HL-60/S4 treated with phorbol 12-myristate 13-acetate at 8.2 ng/mL for 4 days and 3 days (cell line): ENCODE measurements at regions not wholly inside any gene's neighbourhood (a gene's known extent, or its start where the extent isn't known, plus 50 kb on each side); places are given as distances from the start of the nearest gene placed in this dataset.

ENCODE experiments used
- in situ Hi-C: fragments of 300-500 bp; cut with MboI; formaldehyde crosslinking; loops from 2 replicates; pipeline ENCODE4 v1.15.0; 2022; ENCODE audit warnings: low sequenced_read_pairs

- in situ Hi-C loops, result no loop called here
These were observed 187.4 kb downstream of the PHLDA1 start for GRCh38 chr12:75844049-75844770.

GRCh38 chr12:75842090-75842489 lies 189.5 kb downstream of the PHLDA1 start:
- in situ Hi-C loops, result no loop called here

GRCh38 chr12:75840994-75841355 lies 190.6 kb downstream of the PHLDA1 start:
- in situ Hi-C loops, result no loop called here

GRCh38 chr12:75838309-75838708 lies 193.3 kb downstream of the PHLDA1 start:
- in situ Hi-C loops, result no loop called here

GRCh38 chr12:75837700-75838099 lies 193.9 kb downstream of the PHLDA1 start:
- in situ Hi-C loops, result no loop called here

GRCh38 chr12:75836533-75836932 lies 195.0 kb downstream of the PHLDA1 start:
- in situ Hi-C loops, result no loop called here

- in situ Hi-C loops, result no loop called here
These were observed 197.0 kb downstream of the PHLDA1 start for GRCh38 chr12:75834591-75834990.

GRCh38 chr12:75833268-75833667 lies 198.3 kb downstream of the PHLDA1 start:
- in situ Hi-C loops, result no loop called here

- in situ Hi-C loops, result no loop called here
These were observed 200.2 kb downstream of the PHLDA1 start for GRCh38 chr12:75831402-75831801.

GRCh38 chr12:75827061-75827460 lies 204.5 kb downstream of the PHLDA1 start:
- in situ Hi-C loops, result no loop called here

GRCh38 chr12:75825686-75826085 lies 205.9 kb downstream of the PHLDA1 start:
- in situ Hi-C loops, result no loop called here

GRCh38 chr12:75823475-75823874 lies 208.1 kb downstream of the PHLDA1 start:
- in situ Hi-C loops, result loop anchor here (25.0 kb wide), 1 partner anchor 214 kb away; the partner anchor contains the start of gene PHLDA1

GRCh38 chr12:75822416-75822815 lies 209.2 kb downstream of the PHLDA1 start:
- in situ Hi-C loops, result loop anchor here (25.0 kb wide), 1 partner anchor 215 kb away; the partner anchor contains the start of gene PHLDA1

GRCh38 chr12:75820848-75821578 lies 210.6 kb downstream of the PHLDA1 start:
- in situ Hi-C loops, result loop anchor here (25.0 kb wide), 1 partner anchor 216 kb away; the partner anchor contains the start of gene PHLDA1

- in situ Hi-C loops, result loop anchor here (25.0 kb wide), 1 partner anchor 217 kb away; the partner anchor contains the start of gene PHLDA1
These were observed 211.5 kb downstream of the PHLDA1 start for GRCh38 chr12:75820071-75820470.

- in situ Hi-C loops, result loop anchor here (25.0 kb wide), 1 partner anchor 218 kb away; the partner anchor contains the start of gene PHLDA1
These were observed 212.1 kb downstream of the PHLDA1 start for GRCh38 chr12:75819512-75819911.

GRCh38 chr12:75818863-75819262 lies 212.7 kb downstream of the PHLDA1 start:
- in situ Hi-C loops, result loop anchor here (25.0 kb wide), 1 partner anchor 218 kb away; the partner anchor contains the start of gene PHLDA1

- in situ Hi-C loops, result loop anchor here (25.0 kb wide), 1 partner anchor 220 kb away; the partner anchor contains the start of gene PHLDA1
These were observed 214.7 kb downstream of the PHLDA1 start for GRCh38 chr12:75816897-75817296.

- in situ Hi-C loops, result loop anchor here (25.0 kb wide), 1 partner anchor 222 kb away; the partner anchor contains the start of gene PHLDA1
These were observed 215.8 kb downstream of the PHLDA1 start for GRCh38 chr12:75815756-75816155.

GRCh38 chr12:75814851-75815754 lies 216.5 kb downstream of the PHLDA1 start:
- in situ Hi-C loops, result loop anchor here (25.0 kb wide), 1 partner anchor 222 kb away; the partner anchor contains the start of gene PHLDA1
